Progenitor cell of endocrine pancreas (in vitro differentiated cells): ENCODE measurements at regions not wholly inside any gene's neighbourhood (a gene's known extent, or its start where the extent isn't known, plus 50 kb on each side); places are given as distances from the start of the nearest gene placed in this dataset.

Source experiments
- DNase-seq: peaks from one replicate; pipeline ENCODE4 v3.0.0; 2021; ENCODE audit warnings: low spot score; ENCODE audit not compliant: unreplicated experiment
- H3K27ac Mint-ChIP-seq: 2 replicates; pipeline ENCODE4 v1.8.0; 2021; ENCODE audit warnings: mild to moderate bottlenecking, moderate library complexity, mixed read lengths
- H3K27me3 Mint-ChIP-seq: 2 replicates; pipeline ENCODE4 v1.8.0; 2021; ENCODE audit warnings: mixed read lengths
- H3K36me3 Mint-ChIP-seq: 2 replicates; pipeline ENCODE4 v1.8.0; 2022; ENCODE audit warnings: mixed read lengths; ENCODE audit not compliant: insufficient read depth
- H3K4me1 Mint-ChIP-seq: 2 replicates; pipeline ENCODE4 v1.8.0; 2021; ENCODE audit warnings: low read depth, mixed read lengths
- H3K4me3 Mint-ChIP-seq: 2 replicates; pipeline ENCODE4 v1.8.0; 2021; ENCODE audit warnings: low read depth, mild to moderate bottlenecking, moderate library complexity, mixed read lengths
- H3K9me3 Mint-ChIP-seq: 2 replicates; pipeline ENCODE4 v1.8.0; 2021; ENCODE audit warnings: low read depth, mixed read lengths
- TF ChIP-seq, protein P1 (sequence below): fragments of 200-600 bp; sonication (generic); IDR thresholded peaks from one replicate; pipeline ENCODE4 v1.5.0; 2021; ENCODE audit warnings: antibody characterized with exemption, mild to moderate bottlenecking; ENCODE audit not compliant: unreplicated experiment

DNA sequence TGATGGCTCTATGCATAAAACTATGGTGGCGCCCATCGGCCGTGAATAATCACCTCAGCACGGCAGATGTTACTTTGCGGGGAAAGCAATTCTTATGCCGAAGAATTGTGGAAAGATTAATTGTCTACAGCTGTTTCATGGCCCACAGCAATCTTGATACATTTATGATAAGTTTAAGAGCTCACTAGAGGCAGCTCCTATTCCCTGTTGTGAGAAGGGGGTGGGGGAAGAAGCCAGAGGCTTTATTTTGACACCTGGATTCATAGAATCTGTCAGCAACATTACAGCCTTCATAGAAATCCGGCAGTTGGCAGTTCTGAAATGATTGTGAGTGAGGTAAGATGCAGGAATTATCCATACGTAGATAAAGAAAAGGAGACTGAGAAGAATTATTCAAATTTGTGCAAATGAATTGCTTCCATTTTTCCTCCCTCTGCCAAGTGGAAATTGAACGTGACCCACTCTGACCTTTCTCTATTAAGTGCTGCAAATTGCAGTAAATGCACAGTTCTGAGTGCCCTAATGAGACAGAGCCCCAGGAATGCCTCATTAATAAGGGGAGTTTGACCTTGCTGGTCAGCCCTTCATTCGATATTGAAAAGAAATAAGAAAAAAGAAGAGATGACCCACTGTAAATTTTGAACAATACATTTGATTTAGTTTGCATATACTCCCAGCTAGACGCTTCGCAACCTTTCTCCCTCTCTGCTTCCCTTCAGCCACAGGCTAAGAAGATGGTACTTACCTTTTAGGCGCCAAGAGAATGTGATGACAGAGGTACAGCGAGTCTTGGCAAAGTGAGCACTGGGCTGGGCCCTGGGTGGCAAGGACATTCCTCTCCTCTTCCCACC, 188.8 kb downstream of the GPAT3 start:
- Mint-ChIP-seq H3K27me3 (no peaks in the 10 kb centered on the region), H3K27ac (no peak overlapping the region), H3K36me3 (no peaks in the 10 kb centered on the region), H3K9me3 (peaks cover 4% of the 10 kb centered on the region), H3K4me3 (no peak overlapping the region), H3K4me1 (no peaks in the 10 kb centered on the region)
- TF ChIP-seq, protein P1, sequence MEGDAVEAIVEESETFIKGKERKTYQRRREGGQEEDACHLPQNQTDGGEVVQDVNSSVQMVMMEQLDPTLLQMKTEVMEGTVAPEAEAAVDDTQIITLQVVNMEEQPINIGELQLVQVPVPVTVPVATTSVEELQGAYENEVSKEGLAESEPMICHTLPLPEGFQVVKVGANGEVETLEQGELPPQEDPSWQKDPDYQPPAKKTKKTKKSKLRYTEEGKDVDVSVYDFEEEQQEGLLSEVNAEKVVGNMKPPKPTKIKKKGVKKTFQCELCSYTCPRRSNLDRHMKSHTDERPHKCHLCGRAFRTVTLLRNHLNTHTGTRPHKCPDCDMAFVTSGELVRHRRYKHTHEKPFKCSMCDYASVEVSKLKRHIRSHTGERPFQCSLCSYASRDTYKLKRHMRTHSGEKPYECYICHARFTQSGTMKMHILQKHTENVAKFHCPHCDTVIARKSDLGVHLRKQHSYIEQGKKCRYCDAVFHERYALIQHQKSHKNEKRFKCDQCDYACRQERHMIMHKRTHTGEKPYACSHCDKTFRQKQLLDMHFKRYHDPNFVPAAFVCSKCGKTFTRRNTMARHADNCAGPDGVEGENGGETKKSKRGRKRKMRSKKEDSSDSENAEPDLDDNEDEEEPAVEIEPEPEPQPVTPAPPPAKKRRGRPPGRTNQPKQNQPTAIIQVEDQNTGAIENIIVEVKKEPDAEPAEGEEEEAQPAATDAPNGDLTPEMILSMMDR, result no peak
- DNase-seq, result no peak

DNA sequence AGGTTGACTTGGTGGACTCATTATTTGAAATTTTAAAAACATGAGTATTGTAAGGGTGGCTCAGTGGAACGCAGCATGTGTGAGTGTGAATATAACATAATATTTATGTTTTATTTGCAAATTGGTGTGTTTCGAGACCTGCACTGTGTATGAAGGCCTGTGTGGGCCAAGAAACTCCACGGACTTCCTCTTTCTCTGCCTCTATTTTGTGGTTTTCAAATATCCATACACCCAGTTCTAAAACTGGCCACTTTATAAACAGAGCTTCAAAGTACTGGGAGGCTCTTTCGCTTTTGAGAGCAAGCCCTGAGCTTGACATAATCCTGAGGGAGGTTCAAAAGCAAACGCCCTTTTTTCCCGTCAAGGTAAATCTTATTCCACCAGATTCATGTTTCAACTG, 187.7 kb downstream of the GPAT3 start:
- TF ChIP-seq, protein P1, result no peak
- no peaks in the 10 kb centered on the region for H3K27me3 Mint-ChIP-seq
- no peak overlapping the region for H3K4me3 Mint-ChIP-seq
- H3K9me3 Mint-ChIP-seq, result no peaks in the 10 kb centered on the region
- H3K4me1 Mint-ChIP-seq, result no peaks in the 10 kb centered on the region
- DNase-seq, result no peak
- H3K27ac Mint-ChIP-seq, result no peak overlapping the region
- H3K36me3 Mint-ChIP-seq, result no peaks in the 10 kb centered on the region

DNA sequence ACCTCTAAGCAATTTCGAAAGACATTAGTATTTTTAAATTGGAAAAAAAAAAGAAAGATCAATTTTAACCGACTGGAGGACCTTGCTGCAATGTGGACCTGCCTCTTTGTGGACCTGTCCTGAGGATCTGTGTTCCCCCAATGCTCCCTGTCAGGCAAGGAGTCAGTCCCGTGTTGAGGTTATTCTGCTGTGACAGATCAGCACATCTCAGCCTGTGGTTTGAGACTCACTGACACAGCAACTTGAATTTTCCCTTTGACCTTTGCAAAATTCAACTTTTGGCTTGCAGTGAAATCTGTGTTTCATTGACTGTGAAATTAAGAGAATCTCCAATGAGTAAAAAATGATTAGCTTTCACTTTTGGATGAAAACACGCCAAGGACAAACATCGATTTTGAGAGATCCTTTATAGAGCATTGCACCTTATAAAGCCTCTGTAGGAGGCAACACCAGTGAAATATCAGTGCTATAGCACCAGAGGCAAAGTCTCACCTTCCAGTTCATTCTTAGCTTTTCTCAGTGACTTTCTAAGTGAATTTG, 186.9 kb downstream of the GPAT3 start:
- TF ChIP-seq, protein P1, result no peak
- no peak for DNase-seq
- no peaks in the 10 kb centered on the region for H3K4me1 Mint-ChIP-seq
- no peaks in the 10 kb centered on the region for H3K9me3 Mint-ChIP-seq
- H3K27me3 Mint-ChIP-seq, result no peaks in the 10 kb centered on the region
- no peak overlapping the region for H3K27ac Mint-ChIP-seq
- no peak overlapping the region for H3K4me3 Mint-ChIP-seq
- no peaks in the 10 kb centered on the region for H3K36me3 Mint-ChIP-seq

DNA sequence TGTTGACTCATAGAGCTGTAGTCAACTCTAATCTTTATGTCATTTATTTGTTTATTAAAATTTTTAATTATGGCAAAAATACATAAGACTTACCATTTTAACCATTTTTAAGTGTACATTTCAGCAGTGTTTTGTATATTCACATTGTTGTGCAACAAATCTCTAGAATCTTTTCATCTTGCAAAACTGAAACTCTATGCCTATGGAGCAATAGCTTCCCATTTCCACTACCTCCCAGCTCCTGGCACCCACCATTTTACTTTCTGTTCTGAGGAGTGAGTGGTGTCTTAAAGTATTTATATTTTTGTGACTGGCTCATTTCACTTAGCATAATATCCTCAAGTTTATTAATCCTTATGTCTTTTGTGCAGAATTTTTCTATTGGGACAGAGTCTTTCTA, 181.0 kb downstream of the GPAT3 start:
- H3K4me3 Mint-ChIP-seq, result no peak overlapping the region
- TF ChIP-seq, protein P1, result no peak
- H3K9me3 Mint-ChIP-seq, result no peaks in the 10 kb centered on the region
- H3K4me1 Mint-ChIP-seq, result no peaks in the 10 kb centered on the region
- peaks cover 4% of the 10 kb centered on the region for H3K27me3 Mint-ChIP-seq
- H3K27ac Mint-ChIP-seq, result no peak overlapping the region
- no peak for DNase-seq
- H3K36me3 Mint-ChIP-seq, result no peaks in the 10 kb centered on the region

DNA sequence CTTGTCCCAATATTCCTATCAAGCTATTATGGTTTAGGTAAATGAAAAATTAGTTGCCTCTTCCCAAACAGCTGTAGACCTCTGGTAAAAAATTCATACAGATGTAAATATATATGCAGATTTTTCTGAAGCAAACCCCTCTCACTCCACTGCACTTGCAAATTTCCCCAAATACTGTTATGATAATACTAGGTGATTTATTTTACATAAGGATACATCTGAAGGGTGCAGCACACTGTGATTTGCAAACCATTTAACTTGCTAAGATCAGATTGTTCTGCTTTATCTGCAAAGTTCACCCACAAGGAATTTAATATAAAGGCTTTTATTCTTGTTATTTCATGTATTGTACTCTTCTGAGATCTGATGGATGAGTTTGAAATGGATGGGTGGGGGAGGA, 177.0 kb downstream of the GPAT3 start:
- Mint-ChIP-seq H3K4me3 (no peak overlapping the region), H3K9me3 (no peaks in the 10 kb centered on the region), H3K36me3 (no peaks in the 10 kb centered on the region), H3K4me1 (peaks cover 3% of the 10 kb centered on the region), H3K27ac (no peak overlapping the region), H3K27me3 (peaks cover 4% of the 10 kb centered on the region)
- TF ChIP-seq, protein P1, result no peak
- DNase-seq, result no peak
